CD4-positive, alpha-beta T cell treated with Interleukin-1 beta for 1 hour (primary cell): ENCODE measurements at regions not wholly inside any gene's neighbourhood (a gene's known extent, or its start where the extent isn't known, plus 50 kb on each side); places are given as distances from the start of the nearest gene placed in this dataset.
A peak's percentile ranks its signal among the peaks of the same experiment; 100 is the strongest.

Source experiments
- DNase-seq, 2 donors: peaks; one replicate each; pipeline ENCODE4 v3.0.0-alpha.2; 2020 to 2022

GRCh38 chr15:31245756-31246155, 80.9 kb upstream of the KLF13 start:
- no peak for DNase-seq

- no peak for DNase-seq
Observed at GRCh38 chr15:31247404-31247803, 79.2 kb upstream of the KLF13 start.

- no peak for DNase-seq
Observed at GRCh38 chr15:31248263-31248662, 78.4 kb upstream of the KLF13 start.

DNA sequence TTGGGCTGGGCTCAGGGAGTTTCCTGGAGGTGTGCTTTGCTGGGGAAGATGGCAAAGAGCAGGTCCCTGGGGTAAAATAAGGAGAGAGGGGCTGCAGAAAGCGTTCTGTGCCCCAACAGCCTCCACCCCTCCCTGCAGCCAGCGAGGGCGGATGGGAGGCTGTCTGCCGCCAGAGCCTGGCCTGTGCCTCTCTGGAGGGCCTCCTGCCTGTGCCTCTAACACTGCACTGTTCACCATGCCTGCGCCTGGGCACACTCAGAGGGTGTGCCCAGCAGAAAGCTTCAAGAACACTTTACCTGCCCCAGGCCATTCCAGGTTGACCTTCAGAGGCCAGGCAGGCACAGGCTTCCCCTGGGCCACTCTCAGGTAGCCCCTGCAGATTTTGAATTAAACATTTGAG, 77.7 kb upstream of the KLF13 start:
- DNase-seq = no peak

- DNase-seq = no peak
Observed at GRCh38 chr15:31250033-31250432, 76.6 kb upstream of the KLF13 start.

GRCh38 chr15:31251165-31251564, 75.5 kb upstream of the KLF13 start:
- DNase-seq = no peak

- no peak for DNase-seq
Observed at GRCh38 chr15:31252171-31252785, 74.4 kb upstream of the KLF13 start.

- no peak for DNase-seq
Observed at GRCh38 chr15:31254431-31255175, 72.0 kb upstream of the KLF13 start.

DNA sequence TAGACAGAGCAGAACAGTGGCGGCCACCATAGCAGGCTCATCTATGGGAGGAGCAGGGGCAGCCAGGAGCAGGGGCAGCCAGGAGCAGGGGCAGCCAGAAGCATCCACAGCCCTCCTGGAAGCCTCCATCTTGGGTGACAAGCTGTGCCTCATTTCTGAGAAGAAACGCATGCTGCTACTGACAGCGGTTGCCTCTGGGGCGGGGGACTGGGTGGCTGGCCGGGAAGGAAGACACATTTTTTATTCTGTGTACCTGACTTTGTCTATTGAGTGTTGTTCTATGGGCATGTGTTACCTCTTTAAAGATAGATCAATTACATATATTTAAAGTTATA, 71.5 kb upstream of the KLF13 start:
- DNase-seq = no peak

- DNase-seq = peak in 1 of 2 donors; percentile 43
Observed at GRCh38 chr15:31255732-31256377, 70.8 kb upstream of the KLF13 start.

- DNase-seq = no peak
Observed at GRCh38 chr15:31256378-31257265, 70.0 kb upstream of the KLF13 start.

GRCh38 chr15:31257286-31257685, 69.3 kb upstream of the KLF13 start:
- no peak for DNase-seq

GRCh38 chr15:31258260-31258659, 68.4 kb upstream of the KLF13 start:
- DNase-seq = no peak

- DNase-seq = no peak
Observed at GRCh38 chr15:31259562-31260252, 66.9 kb upstream of the KLF13 start.

DNA sequence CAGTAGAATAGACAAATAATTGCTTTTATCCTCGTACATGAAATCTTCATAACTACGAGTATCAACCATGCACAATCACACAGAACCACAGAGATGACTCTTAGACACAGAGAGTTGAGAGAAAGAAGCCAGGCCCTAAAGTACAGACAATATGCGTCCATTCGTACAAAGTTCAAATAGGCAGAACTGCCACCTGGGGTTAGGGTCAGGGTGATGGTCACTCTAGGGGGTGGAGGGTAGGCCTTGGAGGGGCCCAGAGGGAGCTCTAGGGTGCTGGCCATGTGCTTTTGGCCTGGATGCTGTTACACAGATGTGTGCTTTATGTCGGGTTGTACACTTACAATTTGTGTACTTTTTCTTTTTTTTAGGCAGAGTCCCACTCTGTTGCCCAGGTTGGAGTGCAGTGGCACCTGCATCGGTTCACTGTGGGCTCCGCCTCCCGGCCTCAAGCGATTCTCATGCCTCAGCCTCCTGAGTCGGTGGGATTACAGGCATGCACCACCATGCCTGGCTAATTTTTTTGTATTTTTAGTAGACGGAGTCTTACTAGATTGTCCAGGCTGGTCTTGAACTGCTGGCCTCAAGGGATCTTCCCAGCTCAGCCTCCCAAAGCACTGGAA, 65.9 kb upstream of the KLF13 start:
- no peak for DNase-seq

DNA sequence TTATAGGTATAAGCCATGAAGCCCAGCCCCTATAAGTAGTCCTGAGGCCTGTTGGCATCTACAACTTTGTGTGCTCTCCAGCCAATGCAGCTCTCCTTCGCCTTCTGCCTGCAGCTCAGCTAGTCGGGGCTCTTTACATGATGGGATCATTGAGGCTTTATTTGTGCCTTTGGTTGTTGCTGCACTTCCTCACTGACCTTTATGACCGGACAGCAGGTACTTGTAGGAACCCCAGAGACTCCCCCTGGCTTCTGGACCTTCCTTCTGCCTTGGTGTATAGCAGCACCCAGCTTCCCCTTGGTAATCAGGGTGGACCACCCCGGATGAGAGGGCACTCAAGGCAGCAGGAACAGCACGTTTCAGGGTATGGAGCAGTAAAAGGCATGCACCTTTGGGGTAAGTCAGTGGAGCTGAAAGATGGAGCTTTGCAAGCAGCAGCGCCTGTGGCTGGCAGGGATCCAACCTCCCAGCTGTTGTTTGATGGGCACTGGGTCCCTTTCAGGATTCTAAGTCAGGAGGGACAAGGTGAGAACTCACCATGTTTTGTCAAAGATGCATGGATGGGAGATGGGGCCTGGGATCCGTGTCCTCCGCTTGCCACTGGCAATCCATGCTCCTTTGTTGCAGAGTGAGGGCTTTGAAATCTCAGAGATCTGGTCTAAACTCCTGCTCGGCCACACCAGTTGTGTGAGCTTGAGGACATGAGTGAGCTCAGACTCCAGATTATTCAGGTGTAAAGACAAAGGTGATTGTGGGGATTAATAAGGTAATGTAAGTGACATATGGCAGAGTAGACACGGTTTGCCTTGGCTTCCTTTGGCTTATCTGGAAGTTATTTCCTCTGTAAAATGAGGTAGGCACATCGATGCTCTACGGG, 65.1 kb upstream of the KLF13 start:
- no peak for DNase-seq

GRCh38 chr15:31262143-31262530, 64.5 kb upstream of the KLF13 start:
- DNase-seq = no peak

DNA sequence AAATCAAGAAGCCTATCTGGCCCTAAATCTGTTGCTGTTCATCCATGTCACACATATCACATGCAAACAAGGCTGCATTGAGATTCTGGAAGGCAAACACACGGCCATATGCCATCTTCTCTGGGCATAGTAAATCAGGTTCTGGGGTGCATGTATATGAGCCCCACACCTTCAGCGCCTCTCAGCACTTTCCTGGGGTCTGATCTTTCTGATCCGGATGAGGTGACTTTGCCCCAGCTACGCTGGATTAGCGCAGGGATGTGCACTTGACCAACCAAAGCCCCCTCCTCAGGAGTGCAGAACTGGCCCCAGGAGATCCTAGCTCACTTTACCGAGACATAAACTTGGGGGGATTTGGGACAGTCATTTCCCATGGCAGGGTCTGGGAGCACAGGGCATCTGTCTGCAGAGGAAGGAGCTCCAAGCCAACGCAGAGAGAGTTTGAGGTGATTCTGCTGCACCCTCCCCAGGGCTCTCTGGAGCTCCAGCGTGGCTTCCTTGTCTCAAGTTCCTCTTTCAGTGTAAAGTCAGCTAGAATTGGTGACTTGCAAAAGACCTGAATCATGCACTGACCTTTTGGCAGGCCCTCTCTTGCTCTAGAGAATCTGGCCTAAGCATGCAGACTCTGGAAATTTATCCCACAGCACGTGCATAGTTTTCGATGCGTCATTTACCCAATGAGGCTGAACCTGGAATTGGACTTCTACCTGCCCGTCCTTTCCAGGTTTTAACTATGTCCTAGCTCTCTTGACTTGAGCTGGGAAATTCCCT, 63.5 kb upstream of the KLF13 start:
- peak in 1 of 2 donors; percentile 67 for DNase-seq

GRCh38 chr15:31263751-31264558, 62.7 kb upstream of the KLF13 start:
- peak; percentile 79 to 82 for DNase-seq
